Right kidney (tissue), 1 donor: ENCODE measurements at regions not wholly inside any gene's neighbourhood (a gene's known extent, or its start where the extent isn't known, plus 50 kb on each side); places are given as distances from the start of the nearest gene placed in this dataset.
"Not testable (repeated sequence)": the region's sequence is repeated elsewhere in the genome, so short reads cannot be mapped to it uniquely, and the experiment has no call there.

ENCODE experiments used
- DNase-seq: peaks from one replicate; pipeline ENCODE4 v3.0.0-alpha.2; 2016

- DNase-seq = no peak
Observed at GRCh38 chr1:173342736-173343135, 134.4 kb upstream of the PRDX6 start.

DNA sequence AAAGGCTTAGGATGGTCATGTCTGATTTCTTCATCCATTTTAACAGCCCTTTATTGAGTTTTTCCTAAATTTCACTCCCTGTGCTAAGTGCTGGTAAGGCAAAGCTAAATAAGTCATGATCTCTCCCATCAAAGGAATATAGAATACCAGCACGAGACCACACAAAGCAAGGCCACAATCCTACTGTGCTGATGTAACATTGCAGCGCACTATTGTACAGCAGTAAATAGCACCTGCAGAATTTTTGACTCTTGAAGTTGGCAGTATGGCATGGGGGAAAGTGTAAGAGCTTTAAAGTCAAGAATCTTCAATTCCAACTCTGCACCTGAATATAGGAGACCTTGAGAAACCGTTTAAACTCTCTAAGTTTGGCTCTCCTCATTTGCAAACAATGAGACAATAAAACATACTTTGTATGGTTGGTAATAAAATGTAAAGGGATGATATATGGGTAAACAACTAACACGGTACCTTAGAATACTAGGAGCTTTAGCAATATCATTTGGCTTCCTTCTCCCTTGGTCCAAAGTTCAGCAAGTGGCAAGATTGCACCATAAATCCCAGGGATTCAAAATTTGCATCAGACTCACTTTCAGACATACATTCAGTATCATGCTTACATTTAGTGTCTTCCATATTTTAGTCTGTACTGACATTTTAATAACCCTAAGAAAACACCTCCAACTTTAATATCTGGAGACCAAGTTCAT lies 132.9 kb upstream of the PRDX6 start:
- no peak for DNase-seq

- DNase-seq = no peak
Observed at GRCh38 chr1:173347282-173347818, 129.8 kb upstream of the PRDX6 start.

DNA sequence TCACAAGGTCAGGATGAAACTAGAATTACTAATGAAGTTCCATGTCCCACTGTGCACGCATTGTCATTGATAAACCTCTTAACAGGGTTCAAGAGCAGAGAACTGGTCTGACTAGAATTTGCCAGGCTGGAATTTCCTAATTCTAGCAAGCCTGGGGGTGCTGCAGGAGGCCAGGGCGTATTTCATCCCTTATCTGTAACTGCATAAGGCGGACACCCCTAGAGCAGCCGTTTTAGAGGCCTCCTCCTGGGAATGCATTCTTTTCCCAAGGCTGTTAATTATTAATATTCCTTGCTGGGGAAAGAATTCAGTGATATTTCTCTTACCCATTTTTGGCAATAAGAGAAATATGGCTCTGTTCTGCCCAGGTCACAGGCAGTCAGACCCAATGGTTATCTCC lies 124.5 kb upstream of the PRDX6 start:
- DNase-seq = not testable (repeated sequence)

- DNase-seq = no peak
Observed at GRCh38 chr1:173353350-173353749, 123.8 kb upstream of the PRDX6 start.

- no peak for DNase-seq
Observed at GRCh38 chr1:173354937-173355280, 122.2 kb upstream of the PRDX6 start.

DNA sequence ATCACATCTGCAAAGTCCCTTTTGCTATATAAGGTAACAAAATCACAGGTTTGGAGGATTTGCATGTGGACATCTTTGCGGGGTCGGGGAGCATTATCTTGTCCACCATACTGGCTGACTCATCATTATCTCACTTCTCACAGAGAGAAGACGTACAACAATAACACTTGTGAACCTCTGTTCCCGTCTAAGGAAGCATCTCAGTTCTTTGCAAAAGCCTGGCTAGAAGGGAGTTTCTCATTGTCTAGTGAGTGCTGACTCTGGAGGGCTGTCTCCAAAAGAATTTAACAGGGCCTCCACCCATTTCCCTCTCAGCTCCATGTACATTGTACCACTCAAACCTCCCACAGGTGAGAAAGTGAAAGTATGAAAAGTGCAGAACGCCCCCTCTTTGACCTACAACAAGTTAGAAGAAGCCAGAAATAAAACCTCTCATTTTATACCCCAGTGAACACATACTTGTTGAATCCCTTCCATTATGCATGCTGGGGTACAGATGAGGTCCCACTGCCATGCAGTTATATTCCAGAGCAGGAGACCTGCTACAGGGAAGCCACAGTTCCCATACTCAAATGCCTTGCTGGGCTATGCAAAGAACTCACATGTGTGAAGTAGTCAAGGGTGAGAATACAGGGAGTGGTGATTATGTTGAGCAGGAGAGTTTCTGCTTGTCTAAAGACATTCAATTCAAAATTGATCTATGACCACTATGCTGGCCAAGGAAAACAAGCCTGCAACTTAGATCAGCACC lies 121.7 kb upstream of the PRDX6 start:
- DNase-seq = no peak

DNA sequence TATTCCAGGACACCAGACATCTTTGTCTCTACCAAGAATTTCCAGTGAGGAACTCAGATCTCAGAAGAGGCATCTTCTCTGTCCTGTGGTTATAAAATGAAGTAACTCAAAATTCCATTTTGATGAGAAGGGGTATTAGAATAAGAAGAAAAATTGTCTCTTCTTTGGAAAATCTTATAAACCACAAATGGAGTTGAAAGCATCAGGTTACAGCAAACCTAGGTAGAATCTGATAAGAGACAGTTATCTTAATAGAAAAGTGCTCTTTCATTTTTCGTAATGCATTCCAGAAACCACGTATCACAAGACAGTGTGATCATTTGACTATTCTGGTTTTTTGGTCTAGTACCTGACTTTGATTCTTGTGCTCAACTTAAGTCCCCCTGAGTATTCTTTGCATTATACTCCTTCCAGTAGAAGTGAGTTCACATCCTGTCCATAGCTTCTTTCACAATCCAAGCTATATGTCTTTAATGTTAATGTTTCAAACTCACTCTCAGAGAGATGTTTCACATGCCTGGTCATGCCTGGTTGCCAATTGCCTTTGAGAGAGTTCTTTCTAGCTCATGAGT lies 120.9 kb upstream of the PRDX6 start:
- DNase-seq = no peak

GRCh38 chr1:173360487-173361063 lies 116.6 kb upstream of the PRDX6 start:
- DNase-seq = no peak

GRCh38 chr1:173362543-173362942 lies 114.6 kb upstream of the PRDX6 start:
- no peak for DNase-seq

GRCh38 chr1:173364827-173365226 lies 112.3 kb upstream of the PRDX6 start:
- no peak for DNase-seq

DNA sequence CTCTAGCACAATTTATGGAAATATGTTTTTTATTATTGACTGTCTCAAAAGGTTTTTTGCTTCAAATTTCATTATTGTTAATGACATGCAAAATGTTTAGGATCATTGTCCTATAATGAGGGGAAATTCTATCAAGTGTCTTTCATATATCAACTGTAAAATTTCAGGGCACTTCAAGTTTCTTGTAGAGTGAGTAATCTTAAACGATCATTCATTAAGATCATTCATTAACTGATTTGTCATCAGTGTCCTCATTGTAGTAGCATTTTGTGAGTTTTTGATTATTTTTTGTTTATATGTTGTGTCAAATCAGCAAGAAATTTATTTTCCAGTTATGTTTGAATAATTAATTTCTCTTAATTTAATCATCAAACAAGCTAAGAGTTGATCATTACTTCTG lies 111.8 kb upstream of the PRDX6 start:
- DNase-seq = no peak

DNA sequence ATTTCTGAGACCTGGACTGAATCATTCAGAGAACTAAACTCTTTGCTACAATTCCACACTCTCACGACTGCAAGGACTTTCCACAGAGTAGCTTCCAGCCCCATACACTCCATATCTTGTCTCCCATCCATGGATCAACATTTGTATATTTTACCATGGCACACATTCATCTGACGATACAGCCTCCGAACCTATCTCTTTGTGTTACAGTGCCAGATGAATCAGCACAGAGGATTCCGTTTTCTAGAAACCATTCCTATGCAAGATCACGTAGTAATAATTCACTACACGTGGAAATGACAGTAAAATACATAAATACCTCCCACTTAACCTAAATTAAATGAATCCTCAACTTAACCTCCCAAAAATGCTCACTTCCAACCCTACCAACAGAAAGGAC lies 110.0 kb upstream of the PRDX6 start:
- DNase-seq = no peak

- DNase-seq = not testable (repeated sequence)
Observed at GRCh38 chr1:173370586-173370985, 106.5 kb upstream of the PRDX6 start.

DNA sequence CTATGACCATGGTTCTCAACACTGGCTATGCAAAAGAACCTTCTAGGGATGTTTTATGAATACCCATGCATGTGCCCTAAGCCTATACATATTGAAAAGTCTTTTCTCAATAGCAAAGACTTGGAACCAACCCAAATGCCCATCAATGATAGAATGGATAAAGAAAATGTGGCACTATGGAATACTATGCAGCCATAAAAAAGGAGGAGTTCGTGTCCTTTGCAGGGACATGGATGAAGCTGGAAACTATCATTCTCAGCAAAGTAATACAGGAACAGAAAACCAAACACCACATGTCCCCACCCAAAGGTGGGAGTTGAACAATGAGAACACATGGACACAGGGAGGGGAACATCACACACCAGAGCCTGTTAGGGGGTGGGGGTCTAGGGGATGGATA lies 101.1 kb upstream of the PRDX6 start:
- DNase-seq = not testable (repeated sequence)

DNA sequence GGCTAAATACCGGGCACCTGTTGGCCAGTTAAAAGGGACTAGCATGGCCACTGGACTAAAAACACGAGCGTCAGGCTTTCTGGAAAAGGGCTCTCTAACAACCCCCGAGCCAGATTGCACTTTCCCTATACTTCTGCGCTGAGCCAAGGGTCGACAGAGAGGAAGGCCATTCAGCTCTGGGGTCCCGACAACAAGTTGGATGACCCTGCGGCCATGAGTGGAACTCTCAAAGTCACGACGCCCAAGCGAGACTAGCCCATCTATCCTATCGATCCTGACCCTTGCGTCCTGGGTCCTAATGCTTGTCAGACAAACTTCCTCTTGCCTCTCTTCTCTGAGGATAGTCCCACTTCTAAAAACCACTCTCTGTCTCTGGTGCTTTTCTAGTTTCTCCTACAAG lies 99.9 kb upstream of the PRDX6 start:
- no peak for DNase-seq

GRCh38 chr1:173383351-173383750 lies 93.8 kb upstream of the PRDX6 start:
- DNase-seq = no peak

DNA sequence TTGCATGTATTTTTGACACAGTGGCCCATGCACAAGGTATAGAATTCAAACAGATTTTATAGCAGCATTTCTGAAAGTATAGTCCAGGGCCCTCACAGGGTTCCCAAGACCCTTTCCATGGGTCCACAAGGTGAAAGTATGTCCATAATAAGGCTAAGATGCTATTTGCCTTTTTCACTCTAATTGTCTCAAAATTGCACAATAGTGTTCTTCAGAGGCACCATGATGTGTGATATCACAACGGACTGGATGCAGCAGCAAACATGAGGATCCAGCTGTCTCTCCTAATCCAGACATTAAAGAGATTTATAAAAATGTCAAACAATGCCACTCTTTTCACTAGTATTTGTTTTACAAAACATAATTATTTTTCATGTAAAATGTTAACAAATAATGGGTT lies 88.8 kb upstream of the PRDX6 start:
- DNase-seq = no peak

- DNase-seq = no peak
Observed at GRCh38 chr1:173392895-173393658, 84.1 kb upstream of the PRDX6 start.

DNA sequence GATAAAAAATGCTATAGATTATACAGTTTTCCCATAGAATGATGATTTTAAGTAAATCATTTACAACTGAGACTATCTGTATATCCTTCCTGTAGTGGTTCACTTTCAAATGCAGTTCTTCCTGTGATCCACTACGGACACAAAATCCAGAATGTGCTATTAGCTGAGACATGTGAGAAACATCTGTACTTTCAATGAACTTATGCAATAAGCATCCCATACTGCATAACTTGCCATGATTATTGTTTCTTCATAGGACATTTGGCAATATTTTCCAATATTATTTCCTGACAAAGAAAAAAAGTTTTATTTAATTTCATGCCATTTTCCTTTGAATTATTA lies 83.5 kb upstream of the PRDX6 start:
- no peak for DNase-seq

DNA sequence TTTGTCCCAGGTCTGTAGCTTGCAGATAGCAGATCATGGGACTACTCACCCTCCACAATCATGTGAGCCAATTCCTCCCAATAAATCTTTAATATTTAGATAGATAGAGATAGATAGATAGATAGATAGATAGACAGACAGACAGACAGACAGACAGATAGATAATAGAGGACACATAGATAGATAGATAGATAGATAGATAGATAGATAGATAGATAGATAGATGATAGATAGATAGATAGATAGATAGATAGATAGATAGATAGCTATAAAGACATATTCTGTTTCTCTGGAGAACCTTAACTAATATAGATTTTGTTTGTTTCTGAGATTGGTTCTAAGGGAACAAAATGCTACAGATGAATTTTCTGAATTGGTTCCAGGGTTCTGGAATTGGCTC lies 82.3 kb upstream of the PRDX6 start:
- not testable (repeated sequence) for DNase-seq

DNA sequence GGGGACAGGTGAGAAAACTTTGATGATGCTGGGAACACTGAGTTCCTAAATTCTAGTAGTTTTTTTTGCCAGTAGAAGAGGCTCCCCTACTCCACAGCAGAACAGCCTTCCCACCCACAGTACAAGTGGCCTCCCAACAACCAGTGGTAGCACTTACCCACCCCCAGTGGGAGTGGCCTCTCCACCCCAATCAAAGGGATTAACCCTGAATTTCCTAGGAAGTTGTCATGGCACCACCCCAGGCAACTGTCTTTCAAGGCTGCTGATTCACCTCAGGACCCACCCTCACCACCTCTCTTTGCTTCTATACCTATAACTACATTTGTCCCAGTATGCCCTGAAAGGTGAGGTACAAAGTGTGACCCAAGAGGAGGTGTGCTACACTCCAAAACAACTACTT lies 81.4 kb upstream of the PRDX6 start:
- no peak for DNase-seq
